ENCODE measurements at regions not wholly inside any gene's neighbourhood (a gene's known extent, or its start where the extent isn't known, plus 50 kb on each side); places are given as distances from the start of the nearest gene placed in this dataset.

- FAIRE-seq: no peak
- H3K27ac ChIP-seq (ENCODE audit: low read depth in 2 of 2, low read length in 2 of 2): no peak overlapping the region
- no peak overlapping the region for H3K4me3 ChIP-seq (ENCODE audit: low read length in 3 of 3)
- TF ChIP-seq CTCF (IDR thresholded peaks at IDR 0.05; ENCODE audit: borderline replicate concordance, extremely low read depth, insufficient read depth): no peak
- DNase-seq: peak in 1 of 5 donors; percentile 2
- no peaks in the 10 kb centered on the region for H3K4me1 ChIP-seq (ENCODE audit: control insufficient read depth in 2 of 3, insufficient read depth in 2 of 3, low read depth in 1 of 3, low read length in 3 of 3)
- no peaks in the 10 kb centered on the region for H3K27me3 ChIP-seq (ENCODE audit: control insufficient read depth, insufficient read depth, low read length)
- H3K9ac ChIP-seq (ENCODE audit: low read length in 3 of 3): no peak overlapping the region
- no peaks in the 10 kb centered on the region for H3K9me3 ChIP-seq (ENCODE audit: control insufficient read depth in 2 of 3, insufficient read depth in 1 of 3, low read length in 3 of 3)
- intact Hi-C loops (cut with DNase I): no loop called here
- no peaks in the 10 kb centered on the region for H3K36me3 ChIP-seq (ENCODE audit: control insufficient read depth in 2 of 3, insufficient read depth in 3 of 3, low read length in 3 of 3)
Observed at GRCh38 chr17:34451313-34451712, 88.3 kb upstream of the CCL1 start.

- FAIRE-seq (no peak), DNase-seq (no peak)
- Histone ChIP-seq H3K27me3 (ENCODE audit: control insufficient read depth, insufficient read depth, low read length) (no peaks in the 10 kb centered on the region), H3K9ac (ENCODE audit: low read length in 3 of 3) (no peak overlapping the region), H3K27ac (ENCODE audit: low read depth in 2 of 2, low read length in 2 of 2) (no peak overlapping the region), H3K4me1 (ENCODE audit: control insufficient read depth in 2 of 3, insufficient read depth in 2 of 3, low read depth in 1 of 3, low read length in 3 of 3) (no peaks in the 10 kb centered on the region), H3K36me3 (ENCODE audit: control insufficient read depth in 2 of 3, insufficient read depth in 3 of 3, low read length in 3 of 3) (no peaks in the 10 kb centered on the region), H3K4me3 (ENCODE audit: low read length in 3 of 3) (no peak overlapping the region), H3K9me3 (ENCODE audit: control insufficient read depth in 2 of 3, insufficient read depth in 1 of 3, low read length in 3 of 3) (no peaks in the 10 kb centered on the region)
- intact Hi-C loops (cut with DNase I): no loop called here
- no peak for TF ChIP-seq CTCF (IDR thresholded peaks at IDR 0.05; ENCODE audit: borderline replicate concordance, extremely low read depth, insufficient read depth)
Observed at GRCh38 chr17:34447406-34447805, 84.4 kb upstream of the CCL1 start.

GRCh38 chr17:34445101-34445500 is 82.1 kb upstream of the CCL1 start:
- FAIRE-seq (no peak), DNase-seq (no peak)
- no peak for TF ChIP-seq CTCF (IDR thresholded peaks at IDR 0.05; ENCODE audit: borderline replicate concordance, extremely low read depth, insufficient read depth)
- Histone ChIP-seq H3K9ac (ENCODE audit: low read length in 3 of 3) (no peak overlapping the region), H3K27ac (ENCODE audit: low read depth in 2 of 2, low read length in 2 of 2) (no peak overlapping the region), H3K27me3 (ENCODE audit: control insufficient read depth, insufficient read depth, low read length) (no peaks in the 10 kb centered on the region), H3K4me3 (ENCODE audit: low read length in 3 of 3) (no peak overlapping the region), H3K4me1 (ENCODE audit: control insufficient read depth in 2 of 3, insufficient read depth in 2 of 3, low read depth in 1 of 3, low read length in 3 of 3) (no peaks in the 10 kb centered on the region), H3K36me3 (ENCODE audit: control insufficient read depth in 2 of 3, insufficient read depth in 3 of 3, low read length in 3 of 3) (no peaks in the 10 kb centered on the region), H3K9me3 (ENCODE audit: control insufficient read depth in 2 of 3, insufficient read depth in 1 of 3, low read length in 3 of 3) (no peaks in the 10 kb centered on the region)
- intact Hi-C loops (cut with DNase I): no loop called here
